ENCODE measurements at regions not wholly inside any gene's neighbourhood (a gene's known extent, or its start where the extent isn't known, plus 50 kb on each side); places are given as distances from the start of the nearest gene placed in this dataset.

- Mint-ChIP-seq H3K27ac (no peak overlapping the region), H3K36me3 (ENCODE audit: low read depth) (no peaks in the 10 kb centered on the region), H3K27me3 (ENCODE audit: low read depth) (no peaks in the 10 kb centered on the region), H3K4me3 (no peak overlapping the region), H3K4me1 (ENCODE audit: low read depth) (no peaks in the 10 kb centered on the region), H3K9me3 (peaks cover 38% of the 10 kb centered on the region)
- no peak for DNase-seq (ENCODE audit: low spot score)
Observed at GRCh38 chr16:6531067-6531466, 801.6 kb upstream of the RBFOX1 start.

- H3K27me3 Mint-ChIP-seq (ENCODE audit: low read depth) = no peaks in the 10 kb centered on the region
- H3K9me3 Mint-ChIP-seq = peaks cover 33% of the 10 kb centered on the region
- no peak overlapping the region for H3K4me3 Mint-ChIP-seq
- no peak for DNase-seq (ENCODE audit: low spot score)
- H3K27ac Mint-ChIP-seq = no peak overlapping the region
- no peaks in the 10 kb centered on the region for H3K4me1 Mint-ChIP-seq (ENCODE audit: low read depth)
- H3K36me3 Mint-ChIP-seq (ENCODE audit: low read depth) = no peaks in the 10 kb centered on the region
Observed at GRCh38 chr16:6528217-6528616, 804.4 kb upstream of the RBFOX1 start.

GRCh38 chr16:6527646-6528045 is 805.0 kb upstream of the RBFOX1 start:
- Mint-ChIP-seq H3K4me1 (ENCODE audit: low read depth) (no peaks in the 10 kb centered on the region), H3K27me3 (ENCODE audit: low read depth) (no peaks in the 10 kb centered on the region), H3K4me3 (no peak overlapping the region), H3K27ac (no peak overlapping the region), H3K9me3 (peaks cover 35% of the 10 kb centered on the region), H3K36me3 (ENCODE audit: low read depth) (no peaks in the 10 kb centered on the region)
- DNase-seq (ENCODE audit: low spot score) = no peak

- Mint-ChIP-seq H3K9me3 (peaks cover 29% of the 10 kb centered on the region), H3K4me1 (ENCODE audit: low read depth) (no peaks in the 10 kb centered on the region), H3K27ac (no peak overlapping the region), H3K36me3 (ENCODE audit: low read depth) (no peaks in the 10 kb centered on the region), H3K4me3 (no peak overlapping the region), H3K27me3 (ENCODE audit: low read depth) (no peaks in the 10 kb centered on the region)
- no peak for DNase-seq (ENCODE audit: low spot score)
Observed at GRCh38 chr16:6524501-6524900, 808.1 kb upstream of the RBFOX1 start.

- H3K4me1 Mint-ChIP-seq (ENCODE audit: low read depth) = no peaks in the 10 kb centered on the region
- H3K36me3 Mint-ChIP-seq (ENCODE audit: low read depth) = no peaks in the 10 kb centered on the region
- no peak overlapping the region for H3K4me3 Mint-ChIP-seq
- DNase-seq (ENCODE audit: low spot score) = no peak
- H3K27me3 Mint-ChIP-seq (ENCODE audit: low read depth) = no peaks in the 10 kb centered on the region
- no peak overlapping the region for H3K27ac Mint-ChIP-seq
- H3K9me3 Mint-ChIP-seq = peaks cover 48% of the 10 kb centered on the region
Observed at GRCh38 chr16:6517020-6517720, 815.5 kb upstream of the RBFOX1 start.

GRCh38 chr16:6512512-6512911 is 820.1 kb upstream of the RBFOX1 start:
- no peak for DNase-seq (ENCODE audit: low spot score)
- Mint-ChIP-seq H3K27ac (no peak overlapping the region), H3K36me3 (ENCODE audit: low read depth) (no peaks in the 10 kb centered on the region), H3K4me3 (no peak overlapping the region), H3K4me1 (ENCODE audit: low read depth) (no peaks in the 10 kb centered on the region), H3K9me3 (peaks cover 49% of the 10 kb centered on the region), H3K27me3 (ENCODE audit: low read depth) (no peaks in the 10 kb centered on the region)

- DNase-seq (ENCODE audit: low spot score) = no peak
- Mint-ChIP-seq H3K27ac (no peak overlapping the region), H3K27me3 (ENCODE audit: low read depth) (no peaks in the 10 kb centered on the region), H3K9me3 (peaks cover 55% of the 10 kb centered on the region), H3K4me1 (ENCODE audit: low read depth) (no peaks in the 10 kb centered on the region), H3K4me3 (no peak overlapping the region), H3K36me3 (ENCODE audit: low read depth) (no peaks in the 10 kb centered on the region)
Observed at GRCh38 chr16:6510261-6510660, 822.4 kb upstream of the RBFOX1 start.

GRCh38 chr16:6499413-6499812 is 833.2 kb upstream of the RBFOX1 start:
- no peak overlapping the region for H3K27ac Mint-ChIP-seq
- H3K9me3 Mint-ChIP-seq = peaks cover 41% of the 10 kb centered on the region
- no peaks in the 10 kb centered on the region for H3K4me1 Mint-ChIP-seq (ENCODE audit: low read depth)
- H3K4me3 Mint-ChIP-seq = no peak overlapping the region
- no peaks in the 10 kb centered on the region for H3K36me3 Mint-ChIP-seq (ENCODE audit: low read depth)
- no peaks in the 10 kb centered on the region for H3K27me3 Mint-ChIP-seq (ENCODE audit: low read depth)
- no peak for DNase-seq (ENCODE audit: low spot score)

- Mint-ChIP-seq H3K27ac (no peak overlapping the region), H3K4me1 (ENCODE audit: low read depth) (no peaks in the 10 kb centered on the region), H3K36me3 (ENCODE audit: low read depth) (no peaks in the 10 kb centered on the region), H3K27me3 (ENCODE audit: low read depth) (no peaks in the 10 kb centered on the region), H3K9me3 (peaks cover 37% of the 10 kb centered on the region), H3K4me3 (no peak overlapping the region)
- no peak for DNase-seq (ENCODE audit: low spot score)
Observed at GRCh38 chr16:6498858-6499257, 833.8 kb upstream of the RBFOX1 start.

GRCh38 chr16:6496996-6497395 is 835.6 kb upstream of the RBFOX1 start:
- H3K36me3 Mint-ChIP-seq (ENCODE audit: low read depth) = no peaks in the 10 kb centered on the region
- no peaks in the 10 kb centered on the region for H3K4me1 Mint-ChIP-seq (ENCODE audit: low read depth)
- H3K9me3 Mint-ChIP-seq = peaks cover 32% of the 10 kb centered on the region
- no peaks in the 10 kb centered on the region for H3K27me3 Mint-ChIP-seq (ENCODE audit: low read depth)
- no peak overlapping the region for H3K27ac Mint-ChIP-seq
- DNase-seq (ENCODE audit: low spot score) = no peak
- H3K4me3 Mint-ChIP-seq = no peak overlapping the region

GRCh38 chr16:6495486-6496210 is 837.0 kb upstream of the RBFOX1 start:
- Mint-ChIP-seq H3K27ac (no peak overlapping the region), H3K4me3 (no peak overlapping the region), H3K27me3 (ENCODE audit: low read depth) (no peaks in the 10 kb centered on the region), H3K9me3 (peaks cover 26% of the 10 kb centered on the region), H3K36me3 (ENCODE audit: low read depth) (no peaks in the 10 kb centered on the region), H3K4me1 (ENCODE audit: low read depth) (no peaks in the 10 kb centered on the region)
- no peak for DNase-seq (ENCODE audit: low spot score)

- no peaks in the 10 kb centered on the region for H3K27me3 Mint-ChIP-seq (ENCODE audit: low read depth)
- no peak overlapping the region for H3K27ac Mint-ChIP-seq
- H3K9me3 Mint-ChIP-seq = peaks cover 23% of the 10 kb centered on the region
- H3K4me1 Mint-ChIP-seq (ENCODE audit: low read depth) = no peaks in the 10 kb centered on the region
- no peak for DNase-seq (ENCODE audit: low spot score)
- no peaks in the 10 kb centered on the region for H3K36me3 Mint-ChIP-seq (ENCODE audit: low read depth)
- H3K4me3 Mint-ChIP-seq = no peak overlapping the region
Observed at GRCh38 chr16:6494716-6495115, 837.9 kb upstream of the RBFOX1 start.

- no peak for DNase-seq (ENCODE audit: low spot score)
- no peak overlapping the region for H3K4me3 Mint-ChIP-seq
- H3K4me1 Mint-ChIP-seq (ENCODE audit: low read depth) = no peaks in the 10 kb centered on the region
- H3K27me3 Mint-ChIP-seq (ENCODE audit: low read depth) = no peaks in the 10 kb centered on the region
- H3K27ac Mint-ChIP-seq = no peak overlapping the region
- H3K9me3 Mint-ChIP-seq = peaks cover 21% of the 10 kb centered on the region
- no peaks in the 10 kb centered on the region for H3K36me3 Mint-ChIP-seq (ENCODE audit: low read depth)
Observed at GRCh38 chr16:6493555-6493954, 839.1 kb upstream of the RBFOX1 start.

- DNase-seq (ENCODE audit: low spot score) = no peak
- no peak overlapping the region for H3K4me3 Mint-ChIP-seq
- H3K27ac Mint-ChIP-seq = no peak overlapping the region
- no peaks in the 10 kb centered on the region for H3K4me1 Mint-ChIP-seq (ENCODE audit: low read depth)
- no peaks in the 10 kb centered on the region for H3K36me3 Mint-ChIP-seq (ENCODE audit: low read depth)
- H3K9me3 Mint-ChIP-seq = peaks cover 16% of the 10 kb centered on the region
- H3K27me3 Mint-ChIP-seq (ENCODE audit: low read depth) = no peaks in the 10 kb centered on the region
Observed at GRCh38 chr16:6492742-6493141, 839.9 kb upstream of the RBFOX1 start.

- no peak overlapping the region for H3K4me3 Mint-ChIP-seq
- H3K27ac Mint-ChIP-seq = no peak overlapping the region
- H3K27me3 Mint-ChIP-seq (ENCODE audit: low read depth) = no peaks in the 10 kb centered on the region
- H3K36me3 Mint-ChIP-seq (ENCODE audit: low read depth) = no peaks in the 10 kb centered on the region
- no peak for DNase-seq (ENCODE audit: low spot score)
- no peaks in the 10 kb centered on the region for H3K4me1 Mint-ChIP-seq (ENCODE audit: low read depth)
- peaks cover 7% of the 10 kb centered on the region for H3K9me3 Mint-ChIP-seq
Observed at GRCh38 chr16:6484935-6485334, 847.7 kb upstream of the RBFOX1 start.

Data from T-helper 2 cell treated with Interferon-gamma antibody and Interleukin-4, amounts not matched to agents 5 μg/mL and 100 μg/mL, for 36 hours (primary cell).